ENCODE measurements at regions not wholly inside any gene's neighbourhood (a gene's known extent, or its start where the extent isn't known, plus 50 kb on each side); places are given as distances from the start of the nearest gene placed in this dataset.

DNA sequence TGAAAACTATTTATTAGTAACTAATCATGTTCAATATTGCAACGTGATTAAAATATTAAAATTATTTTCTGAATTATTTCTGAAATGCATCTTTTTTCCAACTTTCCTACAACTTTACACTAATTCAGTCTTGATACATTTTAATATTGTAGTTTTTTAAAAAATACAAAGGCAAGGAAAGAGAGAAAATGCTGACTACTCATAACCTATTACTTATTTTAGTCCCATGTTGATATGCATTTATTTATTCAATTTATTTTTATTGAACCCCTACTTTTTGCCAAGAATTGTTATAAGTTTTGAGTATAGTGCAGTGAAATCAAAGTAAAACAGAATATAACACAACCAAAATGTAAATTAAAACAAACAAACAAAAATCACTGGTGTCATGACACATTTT is 978.2 kb downstream of the CDH9 start:
- DNase-seq (ENCODE audit: low read depth) = no peak
- TF ChIP-seq, protein P1, sequence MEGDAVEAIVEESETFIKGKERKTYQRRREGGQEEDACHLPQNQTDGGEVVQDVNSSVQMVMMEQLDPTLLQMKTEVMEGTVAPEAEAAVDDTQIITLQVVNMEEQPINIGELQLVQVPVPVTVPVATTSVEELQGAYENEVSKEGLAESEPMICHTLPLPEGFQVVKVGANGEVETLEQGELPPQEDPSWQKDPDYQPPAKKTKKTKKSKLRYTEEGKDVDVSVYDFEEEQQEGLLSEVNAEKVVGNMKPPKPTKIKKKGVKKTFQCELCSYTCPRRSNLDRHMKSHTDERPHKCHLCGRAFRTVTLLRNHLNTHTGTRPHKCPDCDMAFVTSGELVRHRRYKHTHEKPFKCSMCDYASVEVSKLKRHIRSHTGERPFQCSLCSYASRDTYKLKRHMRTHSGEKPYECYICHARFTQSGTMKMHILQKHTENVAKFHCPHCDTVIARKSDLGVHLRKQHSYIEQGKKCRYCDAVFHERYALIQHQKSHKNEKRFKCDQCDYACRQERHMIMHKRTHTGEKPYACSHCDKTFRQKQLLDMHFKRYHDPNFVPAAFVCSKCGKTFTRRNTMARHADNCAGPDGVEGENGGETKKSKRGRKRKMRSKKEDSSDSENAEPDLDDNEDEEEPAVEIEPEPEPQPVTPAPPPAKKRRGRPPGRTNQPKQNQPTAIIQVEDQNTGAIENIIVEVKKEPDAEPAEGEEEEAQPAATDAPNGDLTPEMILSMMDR (IDR thresholded peaks at IDR 0.05; ENCODE audit: insufficient read depth, low read length, poor library complexity, severe bottlenecking) = no peak
- no peaks in the 10 kb centered on the region for H3K27me3 ChIP-seq (ENCODE audit: control insufficient read depth, insufficient read depth, low read length)
- H3K36me3 ChIP-seq (ENCODE audit: control insufficient read depth, insufficient read depth, low read length) = no peaks in the 10 kb centered on the region
- H3K4me3 ChIP-seq (ENCODE audit: low read depth, low read length) = no peak overlapping the region

GRCh38 chr5:26054594-26054993 is 983.8 kb downstream of the CDH9 start:
- Histone ChIP-seq H3K4me3 (ENCODE audit: low read depth, low read length) (no peak overlapping the region), H3K27me3 (ENCODE audit: control insufficient read depth, insufficient read depth, low read length) (no peaks in the 10 kb centered on the region), H3K36me3 (ENCODE audit: control insufficient read depth, insufficient read depth, low read length) (no peaks in the 10 kb centered on the region)
- TF ChIP-seq, protein P1 (IDR thresholded peaks at IDR 0.05; ENCODE audit: insufficient read depth, low read length, poor library complexity, severe bottlenecking) = no peak
- DNase-seq (ENCODE audit: low read depth) = no peak

GRCh38 chr5:26034813-26035212 is 1003.6 kb downstream of the CDH9 start:
- Histone ChIP-seq H3K27me3 (ENCODE audit: control insufficient read depth, insufficient read depth, low read length) (no peaks in the 10 kb centered on the region), H3K36me3 (ENCODE audit: control insufficient read depth, insufficient read depth, low read length) (no peaks in the 10 kb centered on the region), H3K4me3 (ENCODE audit: low read depth, low read length) (no peak overlapping the region)
- DNase-seq (ENCODE audit: low read depth) = no peak
- TF ChIP-seq, protein P1 (IDR thresholded peaks at IDR 0.05; ENCODE audit: insufficient read depth, low read length, poor library complexity, severe bottlenecking) = no peak

DNA sequence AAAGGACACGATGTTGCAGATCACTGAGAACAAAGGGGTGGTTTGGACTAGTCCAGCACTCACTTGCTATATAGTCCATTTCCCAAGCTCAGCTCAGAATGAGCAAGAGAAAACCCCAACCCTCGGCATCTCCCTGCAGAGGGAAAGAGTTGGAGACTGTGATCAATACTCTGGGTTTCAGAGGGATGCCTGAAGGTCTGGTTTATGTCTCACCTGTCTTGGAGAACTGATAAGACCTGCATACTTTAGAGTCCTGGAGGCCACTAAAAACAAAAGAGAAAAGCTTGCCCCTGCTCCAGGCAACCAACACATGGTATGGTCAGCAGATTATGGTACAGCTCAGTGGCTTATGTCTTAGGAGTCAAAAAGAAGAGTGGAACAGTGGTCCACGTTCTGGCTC is 1006.9 kb downstream of the CDH9 start:
- Histone ChIP-seq H3K4me3 (ENCODE audit: low read depth, low read length) (no peak overlapping the region), H3K27me3 (ENCODE audit: control insufficient read depth, insufficient read depth, low read length) (no peaks in the 10 kb centered on the region), H3K36me3 (ENCODE audit: control insufficient read depth, insufficient read depth, low read length) (no peaks in the 10 kb centered on the region)
- no peak for DNase-seq (ENCODE audit: low read depth)
- TF ChIP-seq, protein P1 (IDR thresholded peaks at IDR 0.05; ENCODE audit: insufficient read depth, low read length, poor library complexity, severe bottlenecking) = no peak

DNA sequence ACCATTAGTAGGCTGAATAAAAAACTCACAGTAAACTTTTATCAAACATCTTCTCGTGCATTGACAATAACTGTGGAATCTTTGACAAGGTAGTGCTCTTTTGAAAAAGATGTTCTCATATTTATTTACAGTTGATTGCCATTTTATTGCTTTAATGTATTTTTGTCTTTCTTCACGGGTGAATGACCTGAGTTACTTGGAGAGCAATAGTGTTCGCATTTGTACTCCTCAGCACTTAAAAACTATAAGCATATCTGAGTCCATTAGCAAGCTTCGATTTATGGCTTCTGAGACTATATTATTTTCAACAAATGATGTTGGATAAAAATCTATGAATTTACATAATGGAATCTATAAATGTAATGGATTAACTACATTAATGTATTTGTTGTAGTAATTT is 1012.3 kb downstream of the CDH9 start:
- TF ChIP-seq, protein P1 (IDR thresholded peaks at IDR 0.05; ENCODE audit: insufficient read depth, low read length, poor library complexity, severe bottlenecking) = no peak
- no peak for DNase-seq (ENCODE audit: low read depth)
- H3K4me3 ChIP-seq (ENCODE audit: low read depth, low read length) = no peak overlapping the region
- H3K36me3 ChIP-seq (ENCODE audit: control insufficient read depth, insufficient read depth, low read length) = no peaks in the 10 kb centered on the region
- no peaks in the 10 kb centered on the region for H3K27me3 ChIP-seq (ENCODE audit: control insufficient read depth, insufficient read depth, low read length)

DNA sequence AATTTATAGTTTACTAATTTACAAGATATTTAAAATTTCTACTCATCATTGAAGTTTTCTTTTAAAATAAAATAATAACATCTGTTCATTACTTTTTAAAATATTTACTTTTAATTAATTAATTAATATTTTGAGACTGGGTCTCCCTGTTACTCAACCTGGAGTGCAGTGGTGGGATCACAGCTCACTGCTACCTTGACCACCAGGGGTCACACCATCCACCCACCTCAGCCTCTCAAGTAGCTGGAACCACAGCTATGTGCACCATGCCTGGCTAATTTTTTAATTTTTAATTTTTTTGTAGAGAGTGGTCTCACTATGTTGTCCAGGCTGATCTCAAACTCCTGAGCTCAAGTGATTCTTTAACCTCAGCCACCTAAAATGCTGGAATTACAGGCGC is 1013.6 kb downstream of the CDH9 start:
- Histone ChIP-seq H3K36me3 (ENCODE audit: control insufficient read depth, insufficient read depth, low read length) (no peaks in the 10 kb centered on the region), H3K27me3 (ENCODE audit: control insufficient read depth, insufficient read depth, low read length) (no peaks in the 10 kb centered on the region), H3K4me3 (ENCODE audit: low read depth, low read length) (no peak overlapping the region)
- DNase-seq (ENCODE audit: low read depth) = no peak
- TF ChIP-seq, protein P1 (IDR thresholded peaks at IDR 0.05; ENCODE audit: insufficient read depth, low read length, poor library complexity, severe bottlenecking) = peak; percentile 26

Measured in kidney epithelial cell (primary cell).